Upper lobe of left lung (tissue), 6 donors: ENCODE measurements at regions not wholly inside any gene's neighbourhood (a gene's known extent, or its start where the extent isn't known, plus 50 kb on each side); places are given as distances from the start of the nearest gene placed in this dataset.

ENCODE experiments used
- ATAC-seq, 2 donors: fragments of 200-7000 bp; cut with Tn5 transposase; one replicate each; pipeline ENCODE4 v1.9.1; 2022; ENCODE audit warnings: mild to moderate bottlenecking in 2 of 2, moderate library complexity in 2 of 2; ENCODE audit not compliant: low FRiP score in 2 of 2
- DNase-seq, 2 donors: peaks; one replicate each; pipeline ENCODE4 v3.0.0-alpha.2; 2019 to 2020
- H3K27ac ChIP-seq, 4 donors: fragments of 200-600 bp; sonication (generic); one replicate each; pipeline ENCODE4 v1.5.1; 2016 to 2019
- H3K27me3 ChIP-seq, 4 donors: fragments of 200-600 bp; sonication (generic); one replicate each; pipeline ENCODE4 v1.5.1; 2017 to 2019
- H3K36me3 ChIP-seq, 4 donors: fragments of 200-600 bp; sonication (generic); one replicate each; pipeline ENCODE4 v1.5.1; 2016 to 2019
- H3K4me1 ChIP-seq, 4 donors: fragments of 200-600 bp; sonication (generic); one replicate each; pipeline ENCODE4 v1.5.1; 2018 to 2019
- H3K4me3 ChIP-seq, 4 donors: fragments of 200-600 bp; sonication (generic); one replicate each; pipeline ENCODE4 v1.5.1; 2017 to 2019; ENCODE audit warnings: mild to moderate bottlenecking in 2 of 4, moderate library complexity in 1 of 4
- H3K9me3 ChIP-seq, 4 donors: fragments of 200-600 bp; sonication (generic); one replicate each; pipeline ENCODE4 v1.5.1; 2018 to 2019
- CTCF ChIP-seq, 6 experiments: fragments of 450-650 bp in 4 of 6; fragments of 200-600 bp in 2 of 6; sonication (generic) in 2 of 6; IDR thresholded peaks; one replicate each; pipeline ENCODE4 v1.5.1; 2016 to 2019; ENCODE audit warnings: antibody characterized with exemption in 6 of 6
- EP300 ChIP-seq, 4 donors: sonication (generic); formaldehyde crosslinking; IDR thresholded peaks; one replicate each; pipeline ENCODE4 v1.5.1; 2017; ENCODE audit warnings: antibody characterized with exemption in 4 of 4, control low read depth in 2 of 4
- POLR2A ChIP-seq, 4 donors: fragments of 450-650 bp; IDR thresholded peaks; one replicate each; pipeline ENCODE4 v1.5.1; 2016 to 2017; ENCODE audit warnings: antibody characterized with exemption in 4 of 4, mild to moderate bottlenecking in 2 of 4
- POLR2AphosphoS5 ChIP-seq, 2 donors: sonication (generic); formaldehyde crosslinking; IDR thresholded peaks; one replicate each; pipeline ENCODE4 v1.5.1; 2017; ENCODE audit warnings: antibody characterized with exemption in 2 of 2
- WGBS, 2 donors: methylation state at CpG; one replicate each; pipeline ENCODE4 v1.1.5; 2017 to 2018; 5-methylcytosine and 5-hydroxymethylcytosine counted together
- donor health status: DM: no; HTN: no; CAD: no; lungs with moderate emphysema.
- donor health status: DM: no; HTN: yes; CAD: no; lungs with severe emphysema.

GRCh38 chr4:103938488-103938887 is 218.7 kb upstream of the TACR3 start:
- Histone ChIP-seq H3K27me3 (no peaks in the 10 kb centered on the region), H3K27ac (no peak overlapping the region), H3K9me3 (no peaks in the 10 kb centered on the region), H3K4me3 (no peak overlapping the region), H3K36me3 (no peaks in the 10 kb centered on the region), H3K4me1 (no peaks in the 10 kb centered on the region)
- TF ChIP-seq CTCF (IDR thresholded peaks at IDR 0.05) = no peak
- TF ChIP-seq POLR2A (IDR thresholded peaks at IDR 0.05) = no peak
- TF ChIP-seq EP300 (IDR thresholded peaks at IDR 0.05) = no peak
- no peak for TF ChIP-seq POLR2AphosphoS5 (IDR thresholded peaks at IDR 0.05)
- DNase-seq (no peak), ATAC-seq (peak in 1 of 2 donors; percentile 61)
- WGBS, 2 donors = 84 to 85% methylated on average over 3 to 4 of the region's 4 CpGs

- TF ChIP-seq EP300 (IDR thresholded peaks at IDR 0.05) (no peak), CTCF (IDR thresholded peaks at IDR 0.05) (no peak), POLR2A (IDR thresholded peaks at IDR 0.05) (no peak), POLR2AphosphoS5 (IDR thresholded peaks at IDR 0.05) (no peak)
Measured at GRCh38 chr4:103936653-103937145, 216.9 kb upstream of the TACR3 start.

GRCh38 chr4:103934178-103934789 is 214.5 kb upstream of the TACR3 start:
- H3K36me3 ChIP-seq = no peaks in the 10 kb centered on the region
- TF ChIP-seq CTCF (IDR thresholded peaks at IDR 0.05) (peak; percentile 34 to 61 (median 50)), EP300 (IDR thresholded peaks at IDR 0.05) (no peak)
- ATAC-seq = peak in 1 of 2 donors; percentile 62
- H3K4me1 ChIP-seq = no peaks in the 10 kb centered on the region
- 33 to 42% methylated on average over 2 of the region's 2 CpGs for WGBS, 2 donors
- no peak overlapping the region for H3K4me3 ChIP-seq
- H3K27ac ChIP-seq = no peak overlapping the region
- no peaks in the 10 kb centered on the region for H3K9me3 ChIP-seq
- no peak for DNase-seq
- no peaks in the 10 kb centered on the region for H3K27me3 ChIP-seq

More at GRCh38 chr4:103936653-103937145, 216.9 kb upstream of the TACR3 start:
- WGBS, 2 donors = 86 to 95% methylated on average over 1 to 26 of the region's 26 CpGs
- Histone ChIP-seq H3K4me3 (no peak overlapping the region), H3K4me1 (no peaks in the 10 kb centered on the region), H3K27me3 (no peaks in the 10 kb centered on the region), H3K36me3 (no peaks in the 10 kb centered on the region), H3K9me3 (no peaks in the 10 kb centered on the region), H3K27ac (no peak overlapping the region)
- ATAC-seq (peak in 1 of 2 donors; percentile 19), DNase-seq (peak in 1 of 2 donors; percentile 81)

- Histone ChIP-seq H3K4me1 (no peaks in the 10 kb centered on the region), H3K4me3 (no peak overlapping the region), H3K36me3 (no peaks in the 10 kb centered on the region), H3K27me3 (no peaks in the 10 kb centered on the region), H3K9me3 (no peaks in the 10 kb centered on the region), H3K27ac (no peak overlapping the region)
- ATAC-seq (no peak), DNase-seq (no peak)
- 78 to 79% methylated on average over 2 of the region's 2 CpGs for WGBS, 2 donors
- TF ChIP-seq POLR2AphosphoS5 (IDR thresholded peaks at IDR 0.05) = no peak
- TF ChIP-seq POLR2A (IDR thresholded peaks at IDR 0.05) = no peak
- no peak for TF ChIP-seq EP300 (IDR thresholded peaks at IDR 0.05)
- TF ChIP-seq CTCF (IDR thresholded peaks at IDR 0.05) = no peak
Measured at GRCh38 chr4:103928370-103928769, 208.6 kb upstream of the TACR3 start.

GRCh38 chr4:103923551-103923950 is 203.8 kb upstream of the TACR3 start:
- WGBS, 2 donors = 69 to 77% methylated on average over 2 of the region's 2 CpGs

More at GRCh38 chr4:103923551-103923950, 203.8 kb upstream of the TACR3 start:
- Histone ChIP-seq H3K9me3 (no peaks in the 10 kb centered on the region), H3K27me3 (no peaks in the 10 kb centered on the region), H3K36me3 (no peaks in the 10 kb centered on the region), H3K27ac (no peak overlapping the region), H3K4me1 (no peaks in the 10 kb centered on the region), H3K4me3 (no peak overlapping the region)
- TF ChIP-seq EP300 (IDR thresholded peaks at IDR 0.05) (no peak), POLR2AphosphoS5 (IDR thresholded peaks at IDR 0.05) (no peak), CTCF (IDR thresholded peaks at IDR 0.05) (no peak), POLR2A (IDR thresholded peaks at IDR 0.05) (no peak)
- DNase-seq (no peak), ATAC-seq (no peak)
